ENCODE measurements at regions not wholly inside any gene's neighbourhood (a gene's known extent, or its start where the extent isn't known, plus 50 kb on each side); places are given as distances from the start of the nearest gene placed in this dataset.

- no peaks in the 10 kb centered on the region for H3K36me3 ChIP-seq (replicated peaks in 1 of 2; ENCODE audit: control insufficient read depth in 1 of 2, insufficient read depth in 2 of 2, low read length in 1 of 2)
- H3K4me2 ChIP-seq, result no peak overlapping the region
- DNase-seq, result no peak
- H3K27me3 ChIP-seq (ENCODE audit: insufficient read depth), result no peaks in the 10 kb centered on the region
- no peaks in the 10 kb centered on the region for H3K4me1 ChIP-seq (ENCODE audit: control insufficient read depth in 1 of 2, insufficient read depth in 2 of 2, low read depth in 1 of 2, low read length in 1 of 2)
- ChIA-PET POLR2A (no interaction called here), CTCF (interaction anchor here (0.6 kb wide), 1 partner anchor 93 kb away, joined by 3 read pairs; no protein-coding TSS in a partner anchor)
- no peak overlapping the region for H3K4me3 ChIP-seq (ENCODE audit: low read depth in 2 of 2, low read length in 1 of 2)
- H3K27ac ChIP-seq (ENCODE audit: low read depth in 2 of 2, low read length in 1 of 2), result no peak overlapping the region
- no peak overlapping the region for H3K9ac ChIP-seq
- TF ChIP-seq YY1 (IDR thresholded peaks at IDR 0.05; ENCODE audit: low read depth), result no peak
- TF ChIP-seq USF1 (IDR thresholded peaks at IDR 0.05; ENCODE audit: borderline replicate concordance, low read depth), result no peak
- no peak for TF ChIP-seq SIN3A (IDR thresholded peaks at IDR 0.05; ENCODE audit: borderline replicate concordance, low read depth, low read length)
- TF ChIP-seq REST (IDR thresholded peaks at IDR 0.05; ENCODE audit: low read depth, low read length), result no peak
- no peak for TF ChIP-seq NFIC (IDR thresholded peaks at IDR 0.05; ENCODE audit: borderline replicate concordance)
- TF ChIP-seq RXRA (IDR thresholded peaks at IDR 0.05; ENCODE audit: borderline replicate concordance, low read depth), result no peak
- TF ChIP-seq MEF2A (IDR thresholded peaks at IDR 0.05; ENCODE audit: borderline replicate concordance, low read depth), result no peak
- TF ChIP-seq USF2 (IDR thresholded peaks at IDR 0.05; ENCODE audit: borderline replicate concordance, low read depth, low read length), result no peak
- TF ChIP-seq ZBTB33 (IDR thresholded peaks at IDR 0.05; ENCODE audit: borderline replicate concordance, low read depth), result no peak
- WGBS (ENCODE audit: low lambda C conversion rate), result 9% methylated on average over 1 of the region's 1 CpG
- no peaks in the 10 kb centered on the region for H3F3A ChIP-seq (replicated peaks; ENCODE audit: insufficient read depth)
- no peaks in the 10 kb centered on the region for H3K9me3 ChIP-seq
- H3K79me2 ChIP-seq (ENCODE audit: insufficient read depth), result no peaks in the 10 kb centered on the region
- no peak overlapping the region for H2AFZ ChIP-seq (ENCODE audit: low read depth)
- H3K9me2 ChIP-seq, result no peaks in the 10 kb centered on the region
- H4K20me1 ChIP-seq (ENCODE audit: insufficient read depth), result no peaks in the 10 kb centered on the region
Measured at GRCh38 chr9:102506406-102506805, 488.7 kb upstream of the CYLC2 start.

GRCh38 chr9:102499468-102499867, 495.7 kb upstream of the CYLC2 start:
- CTCF ChIA-PET, result no interaction called here
- H3K9ac ChIP-seq, result no peak overlapping the region
- H3K79me2 ChIP-seq (ENCODE audit: insufficient read depth), result no peaks in the 10 kb centered on the region
- 4% methylated on average over 1 of the region's 1 CpG for WGBS (ENCODE audit: low lambda C conversion rate)
- H4K20me1 ChIP-seq (ENCODE audit: insufficient read depth), result no peaks in the 10 kb centered on the region
- no peak overlapping the region for H3K4me3 ChIP-seq (ENCODE audit: low read depth in 2 of 2, low read length in 1 of 2)
- H3K36me3 ChIP-seq (replicated peaks in 1 of 2; ENCODE audit: control insufficient read depth in 1 of 2, insufficient read depth in 2 of 2, low read length in 1 of 2), result no peaks in the 10 kb centered on the region
- no peak overlapping the region for H3K4me2 ChIP-seq
- no peak overlapping the region for H2AFZ ChIP-seq (ENCODE audit: low read depth)
- H3K27me3 ChIP-seq (ENCODE audit: insufficient read depth), result no peaks in the 10 kb centered on the region
- H3K4me1 ChIP-seq (ENCODE audit: control insufficient read depth in 1 of 2, insufficient read depth in 2 of 2, low read depth in 1 of 2, low read length in 1 of 2), result no peaks in the 10 kb centered on the region
- no peaks in the 10 kb centered on the region for H3K9me2 ChIP-seq
- H3K9me3 ChIP-seq, result no peaks in the 10 kb centered on the region
- DNase-seq, result no peak
- POLR2A ChIA-PET, result no interaction called here
- H3K27ac ChIP-seq (ENCODE audit: low read depth in 2 of 2, low read length in 1 of 2), result no peak overlapping the region
- H3F3A ChIP-seq (replicated peaks; ENCODE audit: insufficient read depth), result no peaks in the 10 kb centered on the region
- no peak for TF ChIP-seq TEAD4 (IDR thresholded peaks at IDR 0.05; ENCODE audit: borderline replicate concordance, insufficient read depth)
- TF ChIP-seq MAX (IDR thresholded peaks at IDR 0.05; ENCODE audit: low read depth), result no peak
- no peak for TF ChIP-seq GATA2 (CRISPR knock-in tag; IDR thresholded peaks at IDR 0.05)
- TF ChIP-seq TCF12 (IDR thresholded peaks at IDR 0.05), result no peak
- no peak for TF ChIP-seq POLR2AphosphoS5 (IDR thresholded peaks at IDR 0.05; ENCODE audit: low read depth, low read length)
- no peak for TF ChIP-seq MXI1 (IDR thresholded peaks at IDR 0.05; ENCODE audit: low read depth, low read length)
- TF ChIP-seq CHD2 (IDR thresholded peaks at IDR 0.05; ENCODE audit: low read length, partially characterized antibody), result no peak
- no peak for TF ChIP-seq CTCF (IDR thresholded peaks at IDR 0.05)
- no peak for TF ChIP-seq EP300 (IDR thresholded peaks at IDR 0.05; ENCODE audit: borderline replicate concordance in 1 of 2, low read depth in 1 of 2, low read length in 1 of 2)
- TF ChIP-seq RFX5 (IDR thresholded peaks at IDR 0.05; ENCODE audit: low read length), result no peak
- no peak for TF ChIP-seq RCOR1 (IDR thresholded peaks at IDR 0.05; ENCODE audit: low read length)
